ENCODE measurements at regions not wholly inside any gene's neighbourhood (a gene's known extent, or its start where the extent isn't known, plus 50 kb on each side); places are given as distances from the start of the nearest gene placed in this dataset.

GRCh38 chr7:69211739-69212138 lies 386.5 kb upstream of the AUTS2 start:
- TF ChIP-seq CTCF (IDR thresholded peaks at IDR 0.05) (no peak), POLR2A (IDR thresholded peaks at IDR 0.05) (no peak)
